NT2/D1 (cell line): ENCODE measurements at regions not wholly inside any gene's neighbourhood (a gene's known extent, or its start where the extent isn't known, plus 50 kb on each side); places are given as distances from the start of the nearest gene placed in this dataset.

Source experiments
- YY1 ChIP-seq: IDR thresholded peaks from 2 replicates; pipeline ENCODE4 v1.6.1; 2011; ENCODE audit not compliant: insufficient read length, insufficient read depth
- ZNF274 ChIP-seq: IDR thresholded peaks from 2 replicates; pipeline ENCODE4 v1.6.1; 2011; ENCODE audit warnings: mild to moderate bottlenecking, low read depth, low read length

DNA sequence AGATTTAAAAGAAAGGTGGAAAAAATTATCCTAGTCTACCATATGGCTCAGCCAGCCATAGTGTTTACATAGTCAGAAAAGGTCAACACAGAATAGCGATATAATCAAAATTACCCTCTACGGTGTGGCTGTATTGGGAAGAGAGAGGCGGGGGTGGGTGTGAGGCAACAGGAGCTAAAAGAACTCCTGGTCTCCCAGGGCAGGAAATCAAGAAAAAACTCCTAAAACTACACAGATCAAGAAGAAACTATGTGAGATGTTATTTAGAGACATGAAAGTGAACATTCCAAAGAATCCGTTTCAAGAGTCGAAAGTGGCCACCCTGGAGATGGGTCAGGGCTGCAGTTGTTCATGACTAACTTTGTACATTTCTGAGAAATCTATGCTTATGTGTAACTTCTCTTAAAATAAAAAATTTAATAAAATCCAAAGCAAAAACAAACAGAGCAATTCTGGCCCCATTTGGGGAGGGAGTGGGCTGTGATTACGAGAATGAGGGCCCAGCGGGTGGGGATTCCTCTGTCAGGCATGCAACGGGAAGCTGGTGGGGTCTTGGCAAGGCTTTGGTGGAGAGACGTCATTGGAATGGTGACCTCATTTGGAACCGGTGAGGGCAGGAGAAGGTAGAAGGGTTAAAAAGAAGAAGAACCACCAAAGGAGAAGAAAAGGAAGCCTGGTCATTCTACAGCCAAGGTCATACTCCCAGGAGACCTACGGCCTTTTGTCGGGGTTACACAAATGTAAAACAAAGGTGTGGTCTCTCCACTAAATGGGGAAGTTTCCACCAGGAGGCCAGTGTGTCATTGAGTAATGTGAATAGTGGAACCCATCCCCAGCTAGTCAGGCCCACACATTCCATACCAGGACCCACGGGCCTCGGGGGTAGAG lies 71.2 kb upstream of the DUSP5 start:
- TF ChIP-seq ZNF274, result no peak
- no peak for TF ChIP-seq YY1
